KMS-11 (cell line): ENCODE measurements at regions not wholly inside any gene's neighbourhood (a gene's known extent, or its start where the extent isn't known, plus 50 kb on each side); places are given as distances from the start of the nearest gene placed in this dataset.

ENCODE experiments used
- H2AFZ ChIP-seq: fragments of 200-600 bp; sonication (generic); 2 replicates; pipeline ENCODE4 v1.6.1; 2016; ENCODE audit warnings: antibody characterized with exemption, mixed run types, low read depth
- H3K27ac ChIP-seq: fragments of 200-600 bp; sonication (generic); 2 replicates; pipeline ENCODE4 v1.6.1; 2016; ENCODE audit warnings: mild to moderate bottlenecking, mixed run types
- H3K27me3 ChIP-seq: fragments of 200-600 bp; sonication (generic); 2 replicates; pipeline ENCODE4 v1.6.1; 2017; ENCODE audit warnings: mild to moderate bottlenecking, low read depth, mixed run types, moderate library complexity; ENCODE audit not compliant: insufficient read depth
- H3K36me3 ChIP-seq: fragments of 200-600 bp; sonication (generic); 2 replicates; pipeline ENCODE4 v1.6.1; 2017; ENCODE audit warnings: mild to moderate bottlenecking, mixed run types; ENCODE audit not compliant: insufficient read depth
- H3K4me1 ChIP-seq: fragments of 200-600 bp; sonication (generic); 2 replicates; pipeline ENCODE4 v1.6.1; 2016; ENCODE audit warnings: mild to moderate bottlenecking, low read depth, mixed run types; ENCODE audit not compliant: poor library complexity, severe bottlenecking
- H3K4me2 ChIP-seq: fragments of 200-600 bp; sonication (generic); 2 replicates; pipeline ENCODE4 v1.7.0; 2016; ENCODE audit warnings: mild to moderate bottlenecking, mixed run types
- H3K4me3 ChIP-seq: fragments of 200-600 bp; sonication (generic); IDR thresholded peaks from 2 replicates; pipeline ENCODE4 v1.6.1; 2017; ENCODE audit warnings: low read depth, low read length, mixed read lengths; ENCODE audit not compliant: insufficient read depth
- H3K79me2 ChIP-seq: fragments of 200-600 bp; sonication (generic); 2 replicates; pipeline ENCODE4 v1.6.1; 2016; ENCODE audit warnings: low read depth, mixed run types; ENCODE audit not compliant: insufficient read depth
- H3K9ac ChIP-seq: fragments of 200-600 bp; sonication (generic); 2 replicates; pipeline ENCODE4 v1.6.1; 2016; ENCODE audit warnings: mild to moderate bottlenecking, mixed run types
- H4K20me1 ChIP-seq: fragments of 200-600 bp; sonication (generic); 2 replicates; pipeline ENCODE4 v1.6.1; 2016; ENCODE audit warnings: mild to moderate bottlenecking, mixed run types; ENCODE audit not compliant: insufficient read depth
- CTCF ChIP-seq: fragments of 200-600 bp; sonication (generic); conservative IDR thresholded peaks from 2 replicates; pipeline ENCODE4 v1.6.1; 2017; ENCODE audit warnings: low read depth, mild to moderate bottlenecking, antibody characterized with exemption, low read length, moderate library complexity, mixed read lengths

DNA sequence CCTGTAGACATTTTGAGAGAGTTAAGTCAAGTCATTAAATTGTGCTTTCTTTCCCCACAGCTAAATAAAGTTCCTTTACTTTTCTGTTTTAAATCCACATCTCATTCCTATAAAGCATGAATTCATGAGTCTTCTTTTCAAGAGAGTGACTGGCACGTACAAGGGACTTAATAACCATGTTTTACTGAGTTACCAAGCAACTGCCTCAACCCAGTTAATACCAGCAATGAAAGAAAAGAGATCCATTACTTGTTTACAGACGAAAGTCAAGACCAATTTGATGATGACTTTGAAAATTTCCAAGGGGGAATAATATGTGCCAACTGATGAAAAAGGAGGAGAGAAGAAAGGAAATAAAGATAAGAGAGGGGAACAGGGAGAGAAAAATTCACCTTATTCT, 1082.5 kb upstream of the GYPC start:
- H3K27ac ChIP-seq, result no peak overlapping the region
- TF ChIP-seq CTCF, result no peak
- no peaks in the 10 kb centered on the region for H4K20me1 ChIP-seq
- no peaks in the 10 kb centered on the region for H3K27me3 ChIP-seq
- H3K4me2 ChIP-seq, result no peak overlapping the region
- no peak overlapping the region for H2AFZ ChIP-seq
- no peak overlapping the region for H3K9ac ChIP-seq
- no peaks in the 10 kb centered on the region for H3K36me3 ChIP-seq
- no peaks in the 10 kb centered on the region for H3K79me2 ChIP-seq
- H3K4me3 ChIP-seq, result no peak overlapping the region
- H3K4me1 ChIP-seq, result no peaks in the 10 kb centered on the region

DNA sequence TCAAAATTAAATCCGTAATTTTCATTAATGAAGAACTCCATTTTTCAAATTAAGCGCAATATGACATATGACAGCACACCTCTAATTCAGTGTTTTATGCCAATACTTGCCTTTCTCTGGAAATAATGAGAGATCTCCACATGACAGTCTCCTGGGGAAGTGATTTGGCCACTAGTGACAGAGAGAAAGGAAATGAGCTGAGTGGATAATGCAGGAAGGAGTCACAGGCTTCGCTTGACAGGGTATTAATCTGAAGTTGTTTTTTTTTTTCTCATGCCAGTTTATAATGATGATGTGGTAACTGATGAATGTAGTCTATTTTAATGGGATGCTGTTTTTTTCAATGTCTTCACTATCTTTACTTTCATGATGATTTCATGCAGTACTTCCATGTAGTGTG, 1079.4 kb upstream of the GYPC start:
- Histone ChIP-seq H3K4me2 (no peak overlapping the region), H3K27ac (no peak overlapping the region), H3K27me3 (no peaks in the 10 kb centered on the region), H2AFZ (no peak overlapping the region), H3K4me1 (no peaks in the 10 kb centered on the region), H4K20me1 (no peaks in the 10 kb centered on the region), H3K79me2 (no peaks in the 10 kb centered on the region), H3K9ac (no peak overlapping the region), H3K4me3 (no peak overlapping the region), H3K36me3 (no peaks in the 10 kb centered on the region)
- no peak for TF ChIP-seq CTCF

- no peak overlapping the region for H3K9ac ChIP-seq
- H3K27ac ChIP-seq, result no peak overlapping the region
- H3K27me3 ChIP-seq, result no peaks in the 10 kb centered on the region
- no peak overlapping the region for H2AFZ ChIP-seq
- no peaks in the 10 kb centered on the region for H4K20me1 ChIP-seq
- H3K36me3 ChIP-seq, result no peaks in the 10 kb centered on the region
- TF ChIP-seq CTCF, result no peak
- H3K4me3 ChIP-seq, result no peak overlapping the region
- no peak overlapping the region for H3K4me2 ChIP-seq
- H3K79me2 ChIP-seq, result no peaks in the 10 kb centered on the region
- no peaks in the 10 kb centered on the region for H3K4me1 ChIP-seq
Observed at GRCh38 chr2:125581557-125581956, 1074.4 kb upstream of the GYPC start.

GRCh38 chr2:125582516-125582915, 1073.4 kb upstream of the GYPC start:
- Histone ChIP-seq H3K27me3 (no peaks in the 10 kb centered on the region), H3K4me1 (no peaks in the 10 kb centered on the region), H2AFZ (no peak overlapping the region), H3K9ac (no peak overlapping the region), H3K4me2 (no peak overlapping the region), H3K36me3 (no peaks in the 10 kb centered on the region), H4K20me1 (no peaks in the 10 kb centered on the region), H3K79me2 (no peaks in the 10 kb centered on the region), H3K4me3 (no peak overlapping the region), H3K27ac (no peak overlapping the region)
- TF ChIP-seq CTCF, result no peak

GRCh38 chr2:125584732-125585131, 1071.2 kb upstream of the GYPC start:
- H2AFZ ChIP-seq, result no peak overlapping the region
- H3K27me3 ChIP-seq, result no peaks in the 10 kb centered on the region
- H3K4me2 ChIP-seq, result no peak overlapping the region
- H3K27ac ChIP-seq, result no peak overlapping the region
- no peaks in the 10 kb centered on the region for H3K36me3 ChIP-seq
- H3K4me3 ChIP-seq, result no peak overlapping the region
- H3K4me1 ChIP-seq, result no peaks in the 10 kb centered on the region
- no peak for TF ChIP-seq CTCF
- H3K9ac ChIP-seq, result no peak overlapping the region
- no peaks in the 10 kb centered on the region for H4K20me1 ChIP-seq
- H3K79me2 ChIP-seq, result no peaks in the 10 kb centered on the region
